ENCODE measurements at regions not wholly inside any gene's neighbourhood (a gene's known extent, or its start where the extent isn't known, plus 50 kb on each side); places are given as distances from the start of the nearest gene placed in this dataset.

DNA sequence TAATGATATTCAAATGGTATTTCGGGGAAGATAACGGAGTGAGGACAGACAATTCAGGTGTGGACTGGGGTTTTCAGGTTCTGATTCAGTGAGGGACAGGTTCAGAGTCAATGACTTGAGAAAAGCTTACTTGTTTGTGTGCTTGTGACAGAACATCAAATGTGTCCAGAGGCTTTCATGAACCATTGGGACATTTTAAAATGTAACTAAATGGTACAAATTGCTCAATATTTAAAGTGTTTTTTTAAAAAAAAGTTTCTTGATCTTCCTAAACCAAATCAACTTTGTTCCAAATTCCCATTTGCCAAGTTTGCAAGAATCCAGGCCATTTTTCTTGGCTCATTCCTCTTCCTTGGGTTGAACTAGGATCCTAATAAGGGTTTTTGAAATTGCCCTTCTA, 59.4 kb upstream of the BZW1 start:
- no peak for DNase-seq

DNA sequence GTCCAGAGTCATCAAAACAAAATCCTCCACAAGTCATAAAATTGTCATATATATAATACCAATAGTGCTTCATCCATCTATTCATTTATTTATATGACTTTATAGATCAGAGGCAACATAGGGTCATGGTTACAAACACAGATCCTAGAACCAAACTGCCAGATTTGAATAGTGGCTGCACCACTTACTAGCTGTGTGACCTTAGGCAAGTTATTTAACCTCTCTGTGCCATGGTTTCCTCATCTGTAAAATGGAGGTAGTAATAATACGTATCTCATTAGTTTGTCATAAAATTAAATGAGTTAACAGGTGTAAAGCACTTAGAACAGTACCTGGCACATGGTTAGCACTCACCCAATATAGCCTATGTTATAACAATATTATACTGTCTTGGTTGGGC, 58.9 kb upstream of the BZW1 start:
- no peak for DNase-seq

GRCh38 chr2:200756618-200757321, 54.9 kb upstream of the BZW1 start:
- no peak for DNase-seq

- no peak for DNase-seq
Observed at GRCh38 chr2:200757399-200757798, 54.3 kb upstream of the BZW1 start.

DNA sequence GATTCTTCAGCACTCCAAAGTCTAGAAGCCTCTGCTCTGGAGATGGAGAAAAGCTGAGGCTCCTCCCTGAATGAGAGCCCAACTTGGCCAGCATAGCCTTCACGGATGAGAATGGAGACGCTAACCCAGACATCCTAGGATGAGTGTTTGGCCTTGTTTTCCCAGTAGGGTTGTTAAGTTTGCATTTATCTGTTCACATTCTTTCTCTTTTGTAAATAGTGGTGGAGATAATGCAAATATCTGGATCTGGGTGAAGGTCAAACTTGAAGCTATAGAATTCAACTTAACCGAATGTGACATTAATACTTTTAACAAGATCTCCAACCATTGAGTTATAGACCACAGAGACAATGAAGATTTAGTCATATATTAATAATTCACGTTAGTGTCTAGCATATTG, 53.4 kb upstream of the BZW1 start:
- DNase-seq = no peak

DNA sequence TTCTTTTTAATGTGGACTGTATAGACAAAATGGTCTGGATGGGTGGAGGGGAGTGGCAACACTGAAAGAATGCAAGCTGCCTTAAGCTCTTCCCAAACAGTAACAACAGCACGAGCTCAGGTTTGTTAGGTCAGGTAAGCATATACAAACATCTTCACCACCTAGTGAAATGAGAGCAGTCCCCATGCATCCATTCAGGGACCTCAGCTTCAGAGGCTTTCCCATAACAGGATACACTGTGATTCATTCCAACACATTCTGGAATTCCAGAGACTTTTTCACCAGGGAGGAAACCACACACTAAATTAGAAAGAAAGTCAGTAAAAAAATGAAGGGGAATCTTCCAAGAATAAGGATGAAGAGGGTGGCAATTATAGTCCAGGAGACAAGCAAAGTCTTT, 50.4 kb upstream of the BZW1 start:
- DNase-seq = peak in 1 of 3 donors; percentile 43
